Stimulated activated CD4-positive, alpha-beta T cell treated with anti-CD3 and anti-CD28 coated beads, TNF-alpha, amount 100 ng/mL, for 48 hours (primary cell): ENCODE measurements at regions not wholly inside any gene's neighbourhood (a gene's known extent, or its start where the extent isn't known, plus 50 kb on each side); places are given as distances from the start of the nearest gene placed in this dataset.
"Not testable (repeated sequence)": the region's sequence is repeated elsewhere in the genome, so short reads cannot be mapped to it uniquely, and the experiment has no call there.

Experiments used
- DNase-seq, 3 donors: peaks; one replicate each; pipeline ENCODE4 v3.0.0-alpha.2; 2020; ENCODE audit warnings: low read depth in 3 of 3

- DNase-seq: not testable (repeated sequence)
Observed at GRCh38 chr4:74505355-74505978, 60.5 kb downstream of the AREG start.

DNA sequence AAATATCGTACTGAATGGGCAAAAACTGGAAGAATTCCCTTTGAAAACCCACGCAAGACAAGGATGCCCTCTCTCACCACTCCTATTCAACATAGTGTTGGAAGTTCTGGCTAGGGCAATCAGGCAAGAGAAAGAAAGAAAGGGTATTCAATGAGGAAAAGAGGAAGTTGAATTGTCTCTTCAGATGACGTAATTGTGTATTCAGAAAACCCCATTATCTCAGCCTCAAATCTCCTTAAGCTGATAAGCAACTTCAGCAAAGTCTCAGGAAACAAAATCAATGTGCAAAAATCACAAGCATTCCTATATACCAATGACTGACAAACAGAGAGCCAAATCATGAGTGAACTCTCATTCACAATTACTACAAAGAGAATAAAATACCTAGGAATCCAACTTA is 64.4 kb downstream of the AREG start:
- DNase-seq: not testable (repeated sequence)

GRCh38 chr4:74516303-74516702 is 71.4 kb downstream of the AREG start:
- no peak for DNase-seq

- DNase-seq: no peak
Observed at GRCh38 chr4:74517996-74518395, 73.1 kb downstream of the AREG start.

DNA sequence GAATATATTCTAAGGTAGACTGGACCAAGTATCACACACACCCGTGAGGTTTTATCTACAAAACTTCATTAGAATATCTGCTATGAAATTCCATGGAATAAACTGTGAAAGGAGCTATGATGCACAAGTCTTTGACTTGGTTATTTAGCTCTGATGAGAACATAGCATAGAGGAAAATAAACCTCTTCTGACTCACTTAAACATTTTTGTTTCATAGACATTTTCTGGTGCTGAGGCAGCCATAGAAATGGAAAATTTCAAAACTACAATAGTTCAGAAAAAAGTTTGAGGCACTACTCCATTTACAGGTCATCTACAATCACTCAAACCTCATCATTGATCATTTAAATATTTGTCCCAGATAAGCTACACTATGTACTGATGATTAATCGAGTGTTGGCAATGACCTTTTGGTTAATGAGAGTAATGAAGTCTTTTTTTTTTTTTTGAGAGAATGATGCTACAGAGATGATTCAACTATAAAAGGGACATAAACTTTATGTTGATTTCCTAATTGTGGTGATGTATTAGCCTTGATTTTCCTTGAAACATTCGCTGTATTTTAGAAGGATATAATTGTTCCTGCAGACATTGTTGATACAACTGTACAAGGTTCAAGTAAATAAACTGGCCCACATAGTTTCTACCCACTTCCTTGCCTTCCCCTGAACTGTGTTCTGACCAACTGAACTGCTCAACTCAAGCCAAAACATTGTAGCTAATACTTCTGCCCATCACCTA is 77.5 kb downstream of the AREG start:
- no peak for DNase-seq

DNA sequence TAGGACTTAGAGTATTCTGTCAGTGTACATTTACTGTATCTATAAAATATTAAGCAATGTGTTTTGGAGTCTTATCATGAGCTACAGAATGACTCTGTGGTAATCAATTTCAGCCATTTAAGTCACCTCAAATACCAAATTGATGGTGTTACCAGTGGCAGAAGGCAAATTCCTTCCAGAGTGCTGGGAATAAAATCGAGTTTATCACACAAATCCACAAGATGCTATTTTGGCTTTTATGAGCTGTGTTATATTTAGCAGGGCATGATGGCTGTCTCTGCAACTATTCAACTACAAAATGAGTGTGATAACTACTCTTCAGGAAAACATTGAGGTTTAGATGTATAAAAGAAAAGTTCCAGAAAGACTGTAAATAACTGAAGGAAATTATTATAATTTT is 78.2 kb downstream of the AREG start:
- no peak for DNase-seq

GRCh38 chr4:74524985-74525384 is 80.0 kb downstream of the AREG start:
- no peak for DNase-seq

GRCh38 chr4:74527049-74527448 is 82.1 kb downstream of the AREG start:
- DNase-seq: no peak

- DNase-seq: no peak
Observed at GRCh38 chr4:74528178-74528577, 83.2 kb downstream of the AREG start.

GRCh38 chr4:74529284-74530041 is 84.5 kb downstream of the AREG start:
- DNase-seq: no peak

- no peak for DNase-seq
Observed at GRCh38 chr4:74531963-74532794, 87.2 kb downstream of the AREG start.

DNA sequence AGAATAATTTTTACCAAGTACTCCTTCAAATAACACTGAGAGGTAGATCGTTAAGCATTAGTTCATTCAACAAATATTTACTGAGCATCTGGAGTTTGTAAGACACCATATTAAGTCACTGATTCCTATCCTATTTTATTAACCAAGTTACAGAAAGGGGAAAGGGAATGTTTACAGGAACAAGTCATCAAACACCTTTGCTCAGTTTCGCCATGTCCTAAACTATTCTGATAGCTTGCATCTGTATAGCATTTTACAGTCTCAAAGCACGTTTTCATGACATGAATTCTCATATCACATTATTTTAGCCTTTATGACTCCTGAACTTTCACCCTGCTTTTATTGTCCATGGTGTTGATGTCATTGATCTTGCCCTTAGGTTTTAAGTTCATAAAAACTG is 89.2 kb downstream of the AREG start:
- DNase-seq: no peak

DNA sequence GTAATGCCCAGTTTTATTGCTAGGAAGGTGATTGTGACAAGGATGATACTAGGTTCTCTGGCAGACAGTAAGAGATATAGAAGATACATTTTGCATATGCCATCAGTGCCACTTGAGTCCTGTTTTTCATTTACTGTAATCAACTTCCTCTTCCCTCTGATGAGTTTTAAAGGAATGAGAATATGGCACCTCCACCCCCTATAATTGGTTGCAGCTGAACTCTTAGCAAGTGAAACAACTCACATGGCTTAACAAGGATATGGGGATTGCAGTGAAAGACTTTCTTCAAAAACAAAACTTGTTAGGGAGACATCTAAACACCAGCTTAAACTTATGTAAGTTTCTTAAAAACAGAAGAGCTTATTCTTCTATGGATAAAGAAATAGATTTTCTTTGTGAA is 90.0 kb downstream of the AREG start:
- no peak for DNase-seq

DNA sequence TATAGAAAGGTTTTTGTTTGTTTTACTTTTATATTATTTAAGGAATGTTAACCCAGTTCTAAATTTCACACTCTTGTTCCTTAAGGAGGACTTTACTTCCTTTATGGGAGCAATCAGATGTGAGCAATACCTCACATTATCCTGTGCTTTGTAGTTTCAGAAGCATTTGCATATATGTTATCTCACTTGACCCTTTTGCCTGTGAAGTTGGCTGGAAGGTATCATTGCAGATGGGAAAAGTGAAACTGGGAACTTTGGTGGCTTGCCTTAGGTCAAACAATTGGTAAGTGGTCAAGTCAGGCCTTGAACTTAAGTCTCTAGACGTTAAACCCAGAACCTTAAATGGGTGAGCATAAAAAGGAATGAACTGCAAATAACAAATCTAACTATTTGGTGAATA is 90.6 kb downstream of the AREG start:
- no peak for DNase-seq

- DNase-seq: no peak
Observed at GRCh38 chr4:74536557-74536956, 91.6 kb downstream of the AREG start.

GRCh38 chr4:74537459-74537858 is 92.5 kb downstream of the AREG start:
- no peak for DNase-seq

- DNase-seq: no peak
Observed at GRCh38 chr4:74539044-74539790, 94.3 kb downstream of the AREG start.

DNA sequence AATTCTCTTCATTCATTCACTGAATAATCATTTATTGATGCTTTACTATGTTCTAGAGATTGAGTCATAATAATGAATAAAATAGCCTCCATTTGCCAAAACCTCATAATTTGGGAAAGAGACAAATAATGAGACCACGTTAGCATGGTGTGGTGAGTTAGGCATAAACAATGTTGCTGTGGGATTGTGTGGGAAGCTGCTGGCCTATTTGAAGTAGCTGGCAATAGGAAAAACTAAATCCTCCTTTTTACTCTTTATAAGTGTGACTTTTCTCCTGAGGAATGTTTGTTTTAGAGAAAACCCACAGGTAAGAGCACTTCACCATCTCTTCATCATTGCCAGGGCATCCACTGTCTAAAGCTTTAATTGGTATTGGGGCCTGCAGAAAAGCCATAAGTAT is 95.3 kb downstream of the AREG start:
- DNase-seq: no peak

DNA sequence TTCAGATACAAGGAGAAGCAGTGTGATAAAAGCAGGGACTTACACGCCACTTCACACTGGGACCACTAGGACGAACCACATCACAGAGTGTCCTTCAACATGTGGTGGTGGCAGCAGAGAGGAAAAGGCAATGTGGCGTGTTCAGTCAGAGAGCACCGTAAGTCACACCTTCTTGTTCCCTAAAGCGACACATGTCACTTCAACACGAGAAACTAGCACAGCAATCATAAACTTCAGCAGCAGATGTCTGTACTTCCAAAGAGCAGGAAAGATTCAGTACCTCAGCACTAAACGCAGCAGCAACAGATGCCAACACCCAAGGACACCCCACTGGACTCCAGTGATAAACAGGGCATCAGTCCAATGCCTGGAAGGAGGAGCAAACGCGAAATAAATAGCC is 96.7 kb downstream of the AREG start:
- no peak for DNase-seq

- DNase-seq: no peak
Observed at GRCh38 chr4:74543231-74543781, 98.4 kb downstream of the AREG start.

DNA sequence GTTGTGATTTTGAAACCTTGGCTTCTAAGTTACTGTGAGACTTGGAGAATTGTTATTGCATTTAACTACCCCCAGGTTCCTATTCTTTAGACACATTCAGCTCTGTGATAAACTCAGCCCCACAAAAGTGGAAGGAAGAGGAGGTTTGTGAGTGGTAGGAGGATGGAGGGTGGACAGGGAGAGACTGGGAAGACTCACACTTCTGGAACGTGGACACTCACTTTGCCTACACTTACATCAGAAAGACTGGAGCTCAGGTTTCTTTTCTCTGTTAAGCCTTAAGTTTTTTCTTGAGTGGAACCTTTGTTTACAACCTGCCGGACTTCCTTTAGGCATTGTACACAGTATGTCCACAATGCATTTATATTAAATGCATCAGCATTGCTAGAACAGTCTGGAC is 99.0 kb downstream of the AREG start:
- DNase-seq: no peak
